HG03469 (cell line): ENCODE measurements at regions not wholly inside any gene's neighbourhood (a gene's known extent, or its start where the extent isn't known, plus 50 kb on each side); places are given as distances from the start of the nearest gene placed in this dataset.
"Not testable (repeated sequence)": the region's sequence is repeated elsewhere in the genome, so short reads cannot be mapped to it uniquely, and the experiment has no call there.

Experiments
- ATAC-seq: cut with Tn5 transposase; IDR thresholded peaks from one replicate; pipeline ENCODE4 v1.9.1; 2021; ENCODE audit warnings: mild to moderate bottlenecking, moderate library complexity, moderate number of reproducible peaks; ENCODE audit not compliant: unreplicated experiment

DNA sequence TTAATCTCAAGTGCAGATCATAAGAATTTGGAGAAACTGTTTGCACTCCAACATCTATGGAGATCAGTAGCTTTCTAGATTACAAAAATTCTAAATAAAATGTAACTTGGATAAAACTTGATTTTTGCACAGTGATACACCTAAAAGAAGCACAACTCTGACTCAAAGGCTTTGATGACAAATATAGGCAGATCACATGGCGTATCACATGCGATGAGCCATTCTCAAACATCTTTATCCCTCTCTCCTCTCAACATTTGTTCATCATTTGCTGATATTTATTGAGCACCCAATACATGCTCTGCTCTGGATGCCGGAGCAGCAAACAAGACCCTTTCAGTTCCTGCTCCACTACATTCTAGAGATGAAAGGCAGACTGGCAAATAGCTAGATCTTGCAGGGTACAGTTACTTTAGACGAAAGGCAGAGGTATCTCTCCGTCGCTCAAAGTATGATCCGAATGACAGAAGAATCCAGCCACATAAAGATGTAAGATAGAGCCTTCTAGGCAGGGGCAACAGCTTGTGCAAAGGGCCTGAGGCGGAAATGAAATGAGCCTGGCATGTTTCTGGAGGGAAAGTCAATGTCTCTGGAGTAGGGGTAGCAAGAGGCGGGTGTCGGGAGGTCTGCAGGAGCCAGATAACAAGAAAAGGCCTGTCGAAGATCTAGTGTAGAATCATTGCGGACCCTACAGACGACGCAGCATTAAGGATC is 145.8 kb upstream of the ERRFI1 start:
- ATAC-seq = no peak

DNA sequence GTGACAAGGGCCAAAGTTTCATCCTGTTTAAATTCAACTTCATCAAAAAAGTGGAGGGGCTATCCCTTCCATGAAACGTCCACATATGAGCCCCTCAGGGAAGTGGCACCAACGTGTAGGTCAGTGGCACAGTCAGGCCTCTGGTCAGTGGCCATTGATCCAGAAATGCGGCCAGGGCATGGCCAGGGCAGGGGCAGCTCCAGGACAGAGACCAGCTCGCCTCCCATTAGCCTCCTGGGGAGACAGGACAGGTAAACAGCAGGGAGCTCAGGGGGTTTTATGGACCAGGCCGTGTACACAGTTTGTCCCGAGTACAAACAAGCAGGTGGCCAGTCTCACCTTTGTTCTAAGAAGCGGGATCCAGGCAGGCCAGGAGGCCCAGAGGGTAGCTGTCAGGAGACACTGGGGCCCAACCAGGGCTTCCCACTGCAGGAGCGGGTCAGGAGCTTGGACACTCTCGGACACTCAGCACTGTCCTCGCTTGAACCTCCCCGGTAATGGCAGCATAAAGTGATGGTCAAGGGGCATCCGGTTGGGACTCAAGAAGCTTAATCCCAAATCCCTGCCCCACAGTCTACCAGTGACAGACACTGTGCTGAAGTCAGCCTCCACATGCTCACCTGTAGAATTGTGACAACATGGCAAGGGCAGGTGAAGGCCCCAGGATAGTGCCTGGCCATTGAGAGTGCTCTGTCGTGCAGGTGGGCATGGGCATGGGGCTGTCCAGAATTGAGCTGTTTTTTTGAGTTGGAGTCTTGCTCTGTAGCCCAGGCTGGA is 144.1 kb upstream of the ERRFI1 start:
- ATAC-seq = no peak

DNA sequence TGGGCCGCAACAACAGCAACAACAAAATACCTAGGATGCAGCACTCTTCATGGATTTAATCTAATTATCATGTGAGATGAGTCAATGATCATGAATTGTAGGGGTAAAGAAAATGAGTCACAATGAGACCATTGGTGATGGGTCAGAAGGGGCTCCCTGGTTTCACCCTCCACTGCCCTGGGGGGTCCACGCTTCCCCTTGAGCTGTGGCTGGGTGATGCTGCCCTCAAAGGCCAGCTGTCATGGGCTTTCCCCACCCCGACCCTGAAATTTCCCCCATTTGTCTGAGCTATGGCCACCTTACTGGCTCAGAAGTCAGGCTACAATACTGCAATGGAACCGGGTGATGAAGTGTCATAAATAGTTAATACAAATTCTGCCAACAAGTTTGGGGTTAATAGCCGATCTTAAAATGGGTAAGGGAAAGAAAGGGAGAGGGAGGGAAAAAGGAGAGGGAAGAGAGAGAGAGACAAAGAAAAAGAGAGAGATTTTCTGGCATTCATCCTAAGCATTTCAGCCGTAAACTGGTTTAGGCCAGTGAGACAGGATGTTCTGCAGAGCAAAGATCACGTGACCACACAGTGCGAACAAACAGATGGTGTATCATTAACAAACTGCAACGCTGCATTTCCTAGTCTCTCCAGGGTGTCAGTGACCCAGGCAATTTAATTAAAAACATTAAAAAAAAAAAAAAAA is 143.4 kb upstream of the ERRFI1 start:
- no peak for ATAC-seq

DNA sequence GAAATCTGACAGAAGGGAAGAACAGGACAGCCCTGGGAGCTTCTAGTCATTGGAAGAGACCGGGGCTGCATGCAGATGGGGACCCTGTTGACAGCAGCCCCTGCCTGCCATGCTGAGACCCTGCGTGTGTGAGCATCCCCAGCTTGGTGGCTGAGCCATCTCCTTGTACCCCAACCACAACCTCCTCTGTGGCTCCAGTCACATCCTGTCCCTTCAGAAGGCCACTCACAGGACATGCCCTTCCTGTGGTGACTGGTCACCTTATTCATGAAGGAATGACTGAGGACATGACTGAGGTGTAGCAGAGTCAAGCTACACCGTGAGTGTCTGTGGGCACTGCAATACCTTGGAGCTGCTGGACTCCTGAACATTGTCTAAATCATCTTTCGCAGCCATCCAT is 141.8 kb upstream of the ERRFI1 start:
- no peak for ATAC-seq

DNA sequence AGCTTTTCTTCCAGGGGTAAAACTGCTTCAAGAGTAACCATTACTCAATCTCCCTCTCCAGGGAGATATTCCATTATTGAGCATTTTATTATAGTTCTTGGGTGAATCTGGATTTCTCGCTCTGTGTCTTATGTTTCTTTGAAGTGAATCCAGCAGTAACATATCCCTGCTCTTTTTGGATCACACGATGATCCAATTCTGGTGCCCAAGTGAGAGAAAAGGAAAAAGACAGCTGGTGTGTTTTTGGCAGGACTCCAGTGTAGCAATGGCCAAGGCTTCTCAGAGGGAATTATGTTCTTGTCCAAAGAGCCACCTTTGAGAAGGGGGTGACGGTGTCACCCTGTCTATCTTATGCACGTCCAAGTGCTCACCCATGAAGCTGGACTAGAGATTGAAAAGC is 140.3 kb upstream of the ERRFI1 start:
- no peak for ATAC-seq

DNA sequence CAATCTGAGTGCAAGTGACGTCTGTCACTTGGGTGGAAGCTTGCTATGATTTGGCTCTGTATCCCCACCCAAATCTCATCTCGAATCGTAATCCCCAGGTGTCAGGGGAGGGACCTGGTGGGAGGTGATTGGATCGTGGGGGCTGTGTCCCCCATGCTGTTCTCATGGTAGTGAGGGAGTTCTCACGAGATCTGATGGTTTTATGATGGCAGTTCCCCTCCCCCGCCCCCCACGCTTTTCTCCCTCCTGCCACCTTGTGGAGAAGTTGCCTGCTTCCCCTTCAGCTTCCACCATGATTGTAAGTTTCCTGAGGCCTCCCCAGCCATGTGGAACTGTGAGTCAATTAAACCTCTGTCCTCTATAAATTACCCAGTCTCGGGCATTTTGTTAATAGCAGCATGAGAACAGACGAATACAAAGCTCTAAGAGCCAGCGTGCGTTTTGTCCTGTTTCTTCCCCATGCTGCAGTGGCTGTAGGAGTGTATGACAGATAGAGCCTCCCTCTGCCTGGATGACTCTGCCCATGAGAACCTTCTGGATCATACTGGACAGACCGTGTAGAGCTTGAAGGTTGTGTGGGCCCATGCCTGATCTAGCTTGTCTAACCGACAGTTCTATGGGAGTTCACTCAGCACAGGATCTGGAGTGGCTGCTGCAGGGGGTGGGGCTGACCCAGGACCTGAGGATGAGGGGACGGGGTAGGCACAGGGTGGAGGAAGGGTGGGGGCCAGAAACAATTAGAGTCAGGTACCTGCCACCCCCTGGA is 139.7 kb upstream of the ERRFI1 start:
- no peak for ATAC-seq

DNA sequence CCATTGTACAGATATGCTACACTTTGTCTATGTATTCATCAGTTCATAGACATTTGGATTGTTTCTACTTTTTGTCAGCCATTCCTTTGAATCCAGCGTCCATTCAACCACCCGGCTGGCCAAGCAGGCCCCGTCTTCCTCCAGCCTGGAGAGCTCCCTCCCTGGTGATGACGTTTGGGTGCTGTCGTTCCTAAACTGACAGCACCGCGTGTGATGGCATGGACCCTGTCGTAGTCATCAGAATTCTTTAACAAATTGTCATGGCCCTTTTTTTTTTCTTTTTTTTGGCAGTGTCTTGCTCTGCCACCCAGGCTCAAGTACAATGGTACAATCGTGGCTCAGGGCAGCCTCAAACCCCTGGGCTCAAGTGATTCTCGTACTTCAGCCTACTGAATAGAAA is 138.6 kb upstream of the ERRFI1 start:
- no peak for ATAC-seq

DNA sequence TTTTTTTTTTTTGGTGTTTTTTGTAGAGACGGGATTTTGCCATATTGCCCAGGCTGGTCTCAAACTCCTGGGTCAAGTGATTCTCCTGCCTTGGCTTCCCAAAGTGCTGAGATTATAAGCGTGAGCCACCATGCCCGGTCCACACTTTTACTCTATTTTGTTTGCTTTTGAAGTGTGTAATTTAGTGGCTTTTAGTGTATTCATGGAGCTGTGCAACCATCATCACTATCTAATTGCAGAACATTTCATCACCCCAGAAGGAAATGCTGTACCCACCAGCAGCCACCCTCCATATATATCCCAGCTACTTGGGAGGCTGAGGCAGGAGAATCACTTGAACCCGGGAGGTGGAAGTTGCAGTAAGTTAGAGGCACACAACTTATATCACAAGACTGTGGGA is 136.9 kb upstream of the ERRFI1 start:
- no peak for ATAC-seq

DNA sequence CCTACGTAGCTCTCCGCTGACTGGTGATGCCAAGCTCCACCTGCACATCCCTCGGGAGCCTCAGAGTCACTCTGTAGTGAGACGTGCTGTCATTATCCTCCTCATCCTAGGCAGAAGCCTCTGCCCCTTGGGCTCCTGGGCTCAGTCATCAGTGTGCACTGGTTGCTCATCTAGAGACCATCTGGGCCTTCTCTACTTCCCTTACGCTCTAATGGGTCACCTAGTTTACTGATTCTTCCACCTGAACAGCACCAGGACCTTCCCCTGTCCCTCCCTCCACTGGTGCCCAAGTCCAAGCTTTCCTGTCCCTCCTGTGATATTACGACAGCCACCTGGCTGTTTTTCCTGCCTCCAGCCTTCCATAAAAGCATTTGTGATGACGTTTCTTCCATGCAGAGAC is 136.1 kb upstream of the ERRFI1 start:
- no peak for ATAC-seq

DNA sequence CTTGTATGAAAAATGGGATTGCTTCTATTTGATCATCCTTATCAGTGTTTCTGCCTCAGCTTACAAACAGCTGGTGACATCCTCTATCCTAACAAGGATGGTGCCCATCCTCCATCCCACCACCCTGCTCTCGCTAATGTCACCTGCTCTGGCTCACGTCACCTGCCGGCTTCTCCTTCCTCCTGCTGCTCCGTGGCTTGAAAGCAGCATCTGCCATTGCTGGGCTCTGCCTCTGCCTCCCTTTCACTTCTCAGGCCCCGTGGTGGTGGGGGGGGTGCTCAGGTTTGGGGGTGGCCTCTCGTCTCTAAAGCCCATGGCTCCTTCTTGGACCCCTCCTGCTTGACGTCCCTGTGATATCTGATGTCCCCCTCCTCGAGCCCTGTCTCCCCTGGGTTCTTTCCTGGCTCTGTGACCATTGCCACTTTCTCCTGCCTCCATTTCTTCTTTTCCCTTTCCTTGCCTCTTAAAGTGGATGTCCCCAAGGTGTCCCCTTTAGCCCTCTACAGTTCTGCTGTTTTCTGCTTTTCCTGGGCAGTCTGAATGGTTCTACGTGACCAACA is 135.5 kb upstream of the ERRFI1 start:
- ATAC-seq = no peak

DNA sequence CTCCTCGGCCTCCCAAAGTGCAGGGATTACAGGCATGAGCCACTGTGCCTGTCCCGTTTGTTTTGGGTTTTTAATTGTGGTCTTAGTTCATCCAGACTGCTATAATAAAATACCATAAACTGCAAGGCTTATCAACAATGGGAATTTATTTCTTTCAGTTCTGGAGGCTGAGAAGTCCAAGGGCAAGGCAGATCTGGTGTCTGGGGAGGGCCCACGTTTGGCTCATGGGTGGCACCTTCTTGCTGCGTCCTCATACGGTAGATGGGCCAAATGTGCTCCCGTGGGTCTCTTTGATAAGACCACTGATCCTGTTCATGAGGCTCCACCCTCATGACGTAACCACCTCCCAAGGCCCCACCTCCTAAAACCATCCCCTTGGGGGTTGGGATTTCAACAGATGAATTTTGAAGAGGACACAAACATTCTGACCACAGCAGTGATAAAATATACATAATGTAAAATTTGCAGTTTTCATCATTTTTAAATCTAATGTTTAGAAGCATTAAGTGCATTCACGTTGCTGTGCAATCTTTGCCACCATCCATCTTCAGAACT is 133.4 kb upstream of the ERRFI1 start:
- no peak for ATAC-seq

DNA sequence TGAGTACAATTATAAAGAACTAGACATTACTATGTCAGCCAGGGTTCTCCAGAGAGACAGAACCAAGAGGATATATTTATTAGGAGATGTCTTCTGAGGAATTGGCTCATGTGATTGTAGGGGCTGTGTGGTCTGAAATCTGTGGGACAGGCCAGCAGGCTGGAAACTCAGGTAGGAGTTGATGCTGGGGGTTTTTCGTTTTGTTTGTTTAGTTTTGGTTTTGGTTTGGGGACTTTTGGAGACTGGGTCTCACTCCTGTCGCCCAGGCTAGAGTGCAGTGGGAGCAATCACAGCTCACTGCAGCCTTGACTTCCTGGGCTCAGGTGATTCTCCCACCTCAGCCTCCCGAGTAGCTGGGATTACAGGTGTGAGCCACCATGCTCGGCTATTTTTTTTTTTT is 132.9 kb upstream of the ERRFI1 start:
- no peak for ATAC-seq

DNA sequence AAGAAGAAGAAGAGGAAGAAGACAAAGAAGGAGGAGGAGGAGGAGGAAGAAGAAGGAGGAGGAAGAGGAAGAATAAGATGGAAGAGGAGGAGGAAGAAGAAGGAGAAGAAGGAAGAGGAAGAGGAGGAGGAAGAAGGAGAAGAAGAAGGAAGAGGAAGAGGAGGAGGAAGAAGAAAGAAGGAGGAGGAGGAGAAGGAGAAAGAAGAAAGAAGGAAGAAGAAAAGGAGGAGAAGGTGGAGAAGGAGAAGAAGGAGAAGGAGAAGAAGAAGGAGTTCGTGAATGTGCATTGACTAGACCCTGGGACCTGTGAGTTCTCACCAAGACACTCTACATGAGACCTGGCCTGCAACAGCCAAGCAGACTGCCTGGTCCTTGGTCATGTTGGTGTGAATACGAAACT is 131.7 kb upstream of the ERRFI1 start:
- ATAC-seq = no peak

DNA sequence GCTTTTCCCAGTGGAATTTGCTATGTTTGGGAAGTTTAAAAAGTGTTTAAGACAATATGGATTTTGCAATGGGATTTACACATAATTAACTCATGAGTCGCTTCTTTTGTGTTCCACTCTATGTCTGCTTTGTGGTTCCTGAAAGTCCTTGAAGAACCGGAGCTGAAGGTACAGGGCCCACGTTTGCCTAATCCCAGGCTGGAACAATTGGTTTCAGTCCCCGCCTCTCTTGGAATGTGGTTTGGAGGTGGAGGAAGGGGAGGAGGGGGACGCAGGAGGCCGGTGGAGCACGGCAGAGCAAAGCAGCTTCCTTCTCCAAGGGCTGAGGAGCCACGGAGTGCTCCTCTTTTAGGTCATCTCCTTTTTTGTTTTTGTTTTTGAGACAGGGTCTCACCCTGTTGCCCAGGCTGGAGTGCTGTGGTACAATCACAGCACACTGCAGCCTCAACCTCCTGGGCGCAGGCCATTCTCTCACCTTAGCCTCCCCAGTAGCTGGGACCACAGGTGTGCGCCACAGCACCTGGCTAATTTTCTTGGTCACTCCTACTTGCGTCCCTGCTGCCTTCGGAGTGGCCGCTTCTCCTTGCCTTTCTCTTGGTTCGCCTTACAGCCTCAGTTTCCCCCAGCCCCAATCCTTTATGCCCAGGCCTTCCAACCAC is 129.5 kb upstream of the ERRFI1 start:
- no peak for ATAC-seq

DNA sequence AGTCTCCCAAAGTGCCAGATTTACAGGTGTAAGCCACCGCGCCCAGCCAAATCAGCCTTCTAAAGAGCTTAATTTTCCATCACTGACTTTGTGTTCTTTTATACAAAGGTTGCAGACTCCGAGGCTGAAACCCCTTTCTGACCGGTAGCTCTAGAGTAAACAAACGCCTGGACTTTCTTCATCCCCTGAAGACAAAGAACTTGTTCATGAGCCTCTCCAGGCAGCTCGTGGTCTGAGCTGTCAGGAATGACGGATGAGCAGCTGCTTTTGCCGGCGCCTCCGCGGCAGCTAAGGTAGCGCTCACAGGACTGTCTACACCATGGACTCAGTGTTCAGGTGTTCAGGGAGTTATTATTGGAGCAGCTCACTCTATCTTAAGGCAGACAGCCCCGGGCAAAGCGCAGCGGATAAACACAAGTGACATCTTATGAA is 128.5 kb upstream of the ERRFI1 start:
- no peak for ATAC-seq

DNA sequence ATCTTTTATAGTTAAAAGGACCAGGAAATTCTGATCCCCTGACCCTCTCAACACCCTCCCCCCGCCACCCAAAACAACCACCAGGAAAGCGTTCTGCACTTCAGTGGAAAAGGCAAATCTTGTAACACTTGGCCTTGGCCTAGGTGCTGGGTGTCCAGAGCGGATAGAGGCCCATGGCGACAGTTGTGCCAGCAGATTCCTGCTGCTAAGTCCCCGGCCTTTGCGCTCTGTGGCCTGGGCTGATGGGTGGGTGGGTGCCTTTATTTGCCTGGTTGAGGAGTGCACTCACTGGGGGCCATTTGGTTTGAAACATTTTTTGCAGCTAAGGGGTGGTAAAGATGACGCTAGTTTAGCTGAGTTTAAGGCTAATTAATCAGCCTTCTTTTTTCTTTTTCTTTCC is 127.9 kb upstream of the ERRFI1 start:
- ATAC-seq = no peak

DNA sequence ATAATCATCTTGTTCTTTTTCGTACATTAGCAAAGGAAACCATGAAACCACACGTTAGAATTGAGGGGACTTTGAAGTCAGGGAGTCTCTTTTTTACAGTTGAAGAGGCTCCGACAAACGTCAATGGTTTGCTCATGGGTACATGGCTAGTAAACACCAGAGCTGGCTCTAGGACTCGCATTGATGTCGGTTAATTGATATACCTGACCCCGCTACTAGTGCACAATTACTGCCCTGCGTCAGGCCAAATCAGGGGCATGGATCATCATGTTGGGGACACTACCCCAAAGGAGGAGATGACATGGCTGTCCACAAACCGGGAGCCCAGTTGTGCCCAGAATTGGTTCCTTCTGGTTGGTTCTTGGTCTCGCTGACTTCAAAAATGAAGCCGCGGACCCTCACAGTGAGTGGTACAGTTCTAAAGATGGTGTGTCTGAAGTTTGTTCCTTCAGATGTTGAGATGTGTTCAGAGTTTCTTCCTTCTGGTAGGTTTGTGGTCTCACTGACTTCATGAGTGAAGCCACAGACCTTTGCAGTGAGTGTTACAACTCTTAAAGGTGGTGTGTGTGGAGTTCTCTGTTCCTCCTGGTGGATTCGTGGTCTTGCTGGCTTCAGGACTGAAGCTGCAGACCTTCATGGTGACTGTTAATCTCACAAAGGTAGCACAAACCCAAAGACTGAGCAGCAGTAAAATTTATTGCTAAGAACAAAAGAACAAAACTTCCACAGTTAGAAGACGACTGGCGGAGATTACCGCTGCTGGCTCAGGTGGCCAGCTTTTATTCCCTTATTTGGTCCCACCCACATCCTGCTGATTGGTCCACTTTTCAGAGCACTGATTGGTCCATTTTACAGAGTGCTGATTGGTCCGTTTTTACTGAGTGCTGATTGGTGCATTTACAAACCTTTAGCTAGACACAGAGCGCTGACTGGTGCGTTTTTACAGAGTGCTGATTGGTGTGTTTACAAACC is 126.9 kb upstream of the ERRFI1 start:
- ATAC-seq = no peak

DNA sequence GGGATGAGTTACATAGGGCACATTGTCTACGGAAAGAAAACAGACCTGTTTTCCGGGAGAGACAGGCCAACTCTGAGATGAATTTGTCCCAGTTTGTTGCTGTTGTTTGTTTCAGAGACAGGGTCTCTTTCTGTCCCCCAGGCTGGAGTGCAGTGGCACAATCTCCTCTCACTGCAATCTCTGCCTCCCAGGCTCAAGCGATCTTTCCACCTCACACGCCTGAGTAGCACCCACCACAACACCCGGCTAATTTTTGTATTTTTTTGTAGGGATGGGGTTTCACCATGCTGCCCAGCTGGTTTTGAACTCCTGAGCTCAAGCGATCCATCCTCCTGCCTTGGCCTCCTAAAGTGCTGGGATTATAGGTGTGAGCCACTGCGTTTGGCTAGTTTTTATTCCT is 125.5 kb upstream of the ERRFI1 start:
- ATAC-seq = no peak

DNA sequence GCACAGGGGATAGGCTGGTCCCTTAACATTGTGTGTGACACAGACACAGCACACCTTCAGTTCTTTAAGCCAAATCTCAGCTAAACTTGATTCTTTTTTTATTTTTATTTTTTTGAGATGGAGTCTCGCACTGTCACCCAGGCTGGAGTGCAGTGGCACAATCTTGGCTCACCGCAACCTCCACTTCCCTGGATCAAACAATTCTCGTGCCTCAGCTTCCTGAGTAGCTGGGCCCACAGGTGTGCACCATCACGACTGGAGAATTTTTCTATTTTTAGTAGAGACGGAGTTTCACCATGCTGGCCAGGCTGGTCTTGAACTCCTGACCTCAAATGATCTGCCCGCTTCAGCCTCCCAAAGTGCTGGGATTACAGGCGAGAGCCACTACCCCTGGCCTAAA is 123.6 kb upstream of the ERRFI1 start:
- ATAC-seq = not testable (repeated sequence)
